Choroid plexus epithelial cell (primary cell): ENCODE measurements at regions not wholly inside any gene's neighbourhood (a gene's known extent, or its start where the extent isn't known, plus 50 kb on each side); places are given as distances from the start of the nearest gene placed in this dataset.

Source experiments
- DNase-seq: peaks from one replicate; pipeline ENCODE4 v3.0.0-alpha.2; 2010; ENCODE audit warnings: low read depth
- H3K4me3 ChIP-seq: 2 replicates; pipeline ENCODE4 v1.5.1; 2011; ENCODE audit warnings: low read depth, mild to moderate bottlenecking, control low read depth, low read length, moderate library complexity
- CTCF ChIP-seq: conservative IDR thresholded peaks from 2 replicates; pipeline ENCODE4 v1.5.1; 2011; ENCODE audit warnings: low read depth, mild to moderate bottlenecking, control low read depth, inconsistent platforms, low read length, moderate library complexity

GRCh38 chr2:223232896-223233295, 180.9 kb downstream of the KCNE4 start:
- no peak for TF ChIP-seq CTCF
- DNase-seq, result no peak

GRCh38 chr2:223235986-223236385, 184.0 kb downstream of the KCNE4 start:
- no peak for DNase-seq
- TF ChIP-seq CTCF, result no peak
- no peak overlapping the region for H3K4me3 ChIP-seq

More at GRCh38 chr2:223232896-223233295, 180.9 kb downstream of the KCNE4 start:
- H3K4me3 ChIP-seq, result no peak overlapping the region

- no peak for DNase-seq
- TF ChIP-seq CTCF, result no peak
- H3K4me3 ChIP-seq, result no peak overlapping the region
Measured at GRCh38 chr2:223238301-223238700, 186.3 kb downstream of the KCNE4 start.

- DNase-seq, result no peak
- no peak overlapping the region for H3K4me3 ChIP-seq
- TF ChIP-seq CTCF, result no peak
Measured at GRCh38 chr2:223243233-223243632, 191.2 kb downstream of the KCNE4 start.

GRCh38 chr2:223247136-223247535, 195.1 kb downstream of the KCNE4 start:
- no peak overlapping the region for H3K4me3 ChIP-seq
- peak; percentile 81 for DNase-seq
- peak; percentile 84 for TF ChIP-seq CTCF

GRCh38 chr2:223251656-223252229, 199.8 kb downstream of the KCNE4 start:
- no peak for TF ChIP-seq CTCF
- no peak overlapping the region for H3K4me3 ChIP-seq
- no peak for DNase-seq

GRCh38 chr2:223260681-223261080, 208.7 kb downstream of the KCNE4 start:
- DNase-seq, result peak; percentile 14
- H3K4me3 ChIP-seq, result no peak overlapping the region
- TF ChIP-seq CTCF, result no peak
